ENCODE measurements at regions not wholly inside any gene's neighbourhood (a gene's known extent, or its start where the extent isn't known, plus 50 kb on each side); places are given as distances from the start of the nearest gene placed in this dataset.

- Histone ChIP-seq H3K4me3 (no peak overlapping the region), H3K4me2 (ENCODE audit: control insufficient read depth, insufficient read depth) (no peak overlapping the region), H2AFZ (ENCODE audit: control insufficient read depth, low read depth, low read length) (no peak overlapping the region), H4K20me1 (ENCODE audit: control insufficient read depth, insufficient read depth) (no peaks in the 10 kb centered on the region), H3K27ac (ENCODE audit: control insufficient read depth, insufficient read depth) (no peak overlapping the region), H3K9ac (ENCODE audit: control insufficient read depth, insufficient read depth, low read length) (no peak overlapping the region), H3K36me3 (ENCODE audit: control insufficient read depth in 2 of 2, insufficient read depth in 2 of 2, low read length in 1 of 2) (no peaks in the 10 kb centered on the region), H3K27me3 (replicated peaks in 1 of 2; ENCODE audit: control insufficient read depth in 2 of 2, insufficient read depth in 2 of 2, low read length in 1 of 2) (no peaks in the 10 kb centered on the region), H3K9me3 (replicated peaks; ENCODE audit: control insufficient read depth, insufficient read depth, low read length) (no peaks in the 10 kb centered on the region), H3K4me1 (ENCODE audit: control insufficient read depth, insufficient read depth, low read length) (no peaks in the 10 kb centered on the region), H3K79me2 (ENCODE audit: control insufficient read depth, insufficient read depth, low read length) (no peaks in the 10 kb centered on the region)
- ChIA-PET RAD21 (ENCODE audit: unreplicated experiment) (no interaction called here), CTCF (no interaction called here), POLR2A (no interaction called here), SMC1A (ENCODE audit: uncharacterized antibody, unreplicated experiment) (no interaction called here)
- intact Hi-C loops (cut with micrococcal nuclease; ENCODE audit: unreplicated experiment) = no loop called here
- BruUV-seq (replicated peaks) = no TSS peak
- no peak for DNase-seq (ENCODE audit: low read depth, low spot score)
- in situ Hi-C loops (cut with MboI) = no loop called here
- 27% methylated on average over 3 of the region's 3 CpGs for WGBS (ENCODE audit: insufficient coverage, insufficient replicate concordance, low lambda C conversion rate, missing lambda C conversion rate)
- no peak for FAIRE-seq
- TF ChIP-seq BCL11A (IDR thresholded peaks at IDR 0.05; ENCODE audit: low read depth, low read length) (no peak), CREM (IDR thresholded peaks at IDR 0.05; ENCODE audit: low read depth) (no peak), SIN3A (IDR thresholded peaks at IDR 0.05; ENCODE audit: low read depth, low read length) (no peak), RELB (IDR thresholded peaks at IDR 0.05; ENCODE audit: low read depth) (no peak), CBX5 (IDR thresholded peaks at IDR 0.05; ENCODE audit: low read depth) (no peak), STAT1 (conservative IDR thresholded peaks at IDR 0.05) (no peak), IRF4 (IDR thresholded peaks at IDR 0.05; ENCODE audit: low read depth, low read length) (no peak), TCF7 (IDR thresholded peaks at IDR 0.05; ENCODE audit: borderline replicate concordance) (no peak), BACH1 (IDR thresholded peaks at IDR 0.05; ENCODE audit: borderline replicate concordance) (no peak), SMC3 (IDR thresholded peaks at IDR 0.05; ENCODE audit: borderline replicate concordance, low read length) (no peak), E4F1 (IDR thresholded peaks at IDR 0.05; ENCODE audit: borderline replicate concordance, partially characterized antibody) (no peak), POLR2AphosphoS5 (IDR thresholded peaks at IDR 0.05; ENCODE audit: low read length) (no peak), ZBTB40 (IDR thresholded peaks at IDR 0.05; ENCODE audit: borderline replicate concordance) (no peak), ETV6 (conservative IDR thresholded peaks at IDR 0.05 in 1 of 2, IDR thresholded peaks at IDR 0.05 in 1 of 2; ENCODE audit: borderline replicate concordance in 1 of 2, low read depth in 1 of 2) (no peak), ZNF217 (IDR thresholded peaks at IDR 0.05) (no peak)
- no peak for ATAC-seq
Measured at GRCh38 chrX:128216364-128216763, 164.2 kb upstream of the ACTRT1 start.
